ENCODE measurements at regions not wholly inside any gene's neighbourhood (a gene's known extent, or its start where the extent isn't known, plus 50 kb on each side); places are given as distances from the start of the nearest gene placed in this dataset.

DNA sequence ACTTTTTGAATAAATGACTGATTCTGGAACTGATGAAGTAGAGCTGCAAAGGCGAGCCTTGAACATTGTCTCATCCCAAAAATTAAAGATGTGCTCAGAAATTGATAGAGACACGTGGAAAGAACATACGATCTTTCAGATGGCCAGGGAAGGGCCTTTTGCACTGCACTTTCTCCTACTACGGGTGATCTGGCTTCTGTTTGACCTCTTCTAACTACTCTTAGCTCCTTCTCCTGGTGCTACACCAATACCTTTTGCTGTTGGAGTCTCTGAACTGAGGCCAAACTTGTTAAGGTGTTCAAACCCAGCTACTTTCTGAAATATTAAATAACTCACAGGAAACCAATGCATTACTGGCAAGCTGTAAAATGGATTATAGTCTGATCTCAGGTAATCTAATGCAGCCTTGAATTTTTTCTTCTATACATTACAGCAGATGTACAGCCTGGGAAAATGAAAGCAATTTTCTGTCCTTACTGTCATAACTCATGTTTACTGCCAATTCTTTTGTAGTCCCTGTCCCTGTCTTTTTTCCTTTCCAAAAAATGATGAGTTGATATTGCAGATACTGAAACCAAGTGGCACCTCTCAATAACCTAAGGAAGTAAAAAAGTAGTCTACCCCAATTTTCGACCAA, 1086.1 kb upstream of the CNTN5 start:
- Histone ChIP-seq H3K27ac (ENCODE audit: low read depth in 1 of 2, low read length in 2 of 2) (no peak overlapping the region), H3K9me3 (replicated peaks in 1 of 2; ENCODE audit: control insufficient read depth in 1 of 2, insufficient read depth in 1 of 2, low read length in 2 of 2) (peaks cover 0 to 2% of the 10 kb centered on the region in 2 donors), H3K4me3 (replicated peaks in 1 of 3; ENCODE audit: low read depth in 2 of 3, low read length in 3 of 3) (no peak overlapping the region), H3K4me1 (ENCODE audit: control insufficient read depth in 1 of 2, insufficient read depth in 2 of 2, low read length in 2 of 2) (no peaks in the 10 kb centered on the region), H3K79me2 (ENCODE audit: insufficient read depth, low read length) (no peaks in the 10 kb centered on the region), H3K27me3 (ENCODE audit: control insufficient read depth in 2 of 2, insufficient read depth in 2 of 2, low read length in 2 of 2) (no peaks in the 10 kb centered on the region), H4K20me1 (ENCODE audit: insufficient read depth, low read length) (no peaks in the 10 kb centered on the region), H2AFZ (ENCODE audit: insufficient read depth, low read depth, low read length, poor library complexity, severe bottlenecking) (no peak overlapping the region), H3K4me2 (replicated peaks; ENCODE audit: extremely low read depth, low read length, poor library complexity, severe bottlenecking) (no peak overlapping the region), H3K9ac (ENCODE audit: insufficient read depth, low read length, poor library complexity, severe bottlenecking) (no peak overlapping the region), H3K36me3 (replicated peaks in 1 of 2; ENCODE audit: control insufficient read depth in 1 of 2, insufficient read depth in 2 of 2, low read length in 2 of 2) (no peaks in the 10 kb centered on the region)
- WGBS (ENCODE audit: insufficient coverage): 92% methylated on average over 4 of the region's 5 CpGs
- no peaks in the 10 kb centered on the region for H3K36me3 Mint-ChIP-seq
- no peak for DNase-seq
- no peak overlapping the region for H3K4me3 Mint-ChIP-seq
- peaks cover 0 to 3% (median 2%) of the 10 kb centered on the region in 7 donors for H3K9me3 Mint-ChIP-seq
- intact Hi-C loops (cut with micrococcal nuclease): no loop called here
- H3K4me1 Mint-ChIP-seq: no peaks in the 10 kb centered on the region
- no peaks in the 10 kb centered on the region for H3K27me3 Mint-ChIP-seq (ENCODE audit: low read depth in 3 of 3)
- TF ChIP-seq, protein P1, sequence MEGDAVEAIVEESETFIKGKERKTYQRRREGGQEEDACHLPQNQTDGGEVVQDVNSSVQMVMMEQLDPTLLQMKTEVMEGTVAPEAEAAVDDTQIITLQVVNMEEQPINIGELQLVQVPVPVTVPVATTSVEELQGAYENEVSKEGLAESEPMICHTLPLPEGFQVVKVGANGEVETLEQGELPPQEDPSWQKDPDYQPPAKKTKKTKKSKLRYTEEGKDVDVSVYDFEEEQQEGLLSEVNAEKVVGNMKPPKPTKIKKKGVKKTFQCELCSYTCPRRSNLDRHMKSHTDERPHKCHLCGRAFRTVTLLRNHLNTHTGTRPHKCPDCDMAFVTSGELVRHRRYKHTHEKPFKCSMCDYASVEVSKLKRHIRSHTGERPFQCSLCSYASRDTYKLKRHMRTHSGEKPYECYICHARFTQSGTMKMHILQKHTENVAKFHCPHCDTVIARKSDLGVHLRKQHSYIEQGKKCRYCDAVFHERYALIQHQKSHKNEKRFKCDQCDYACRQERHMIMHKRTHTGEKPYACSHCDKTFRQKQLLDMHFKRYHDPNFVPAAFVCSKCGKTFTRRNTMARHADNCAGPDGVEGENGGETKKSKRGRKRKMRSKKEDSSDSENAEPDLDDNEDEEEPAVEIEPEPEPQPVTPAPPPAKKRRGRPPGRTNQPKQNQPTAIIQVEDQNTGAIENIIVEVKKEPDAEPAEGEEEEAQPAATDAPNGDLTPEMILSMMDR (IDR thresholded peaks at IDR 0.05): no peak
- no peak overlapping the region for H3K27ac Mint-ChIP-seq

DNA sequence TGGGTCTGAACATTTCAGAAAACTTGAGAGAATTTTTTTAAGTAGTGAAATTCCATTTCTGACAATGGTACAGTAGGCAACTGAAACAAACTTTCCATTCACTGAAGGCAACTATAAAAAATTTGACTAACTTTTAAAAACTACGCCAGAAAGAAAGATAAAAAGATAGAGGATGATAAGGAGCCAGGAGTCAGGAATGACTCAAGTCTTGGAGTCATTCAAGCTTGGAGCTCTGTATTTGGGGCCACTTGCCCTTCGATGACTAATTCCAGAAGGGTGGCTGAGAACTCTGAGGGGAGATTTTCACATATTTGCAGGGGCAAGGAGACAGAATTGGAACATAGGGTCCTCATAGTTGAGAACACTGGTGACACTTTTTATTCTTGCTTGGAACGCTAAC, 1083.2 kb upstream of the CNTN5 start:
- no peak overlapping the region for H3K27ac Mint-ChIP-seq
- 81% methylated on average over 2 of the region's 3 CpGs for WGBS (ENCODE audit: insufficient coverage)
- H3K4me2 ChIP-seq (replicated peaks; ENCODE audit: extremely low read depth, low read length, poor library complexity, severe bottlenecking): no peak overlapping the region
- DNase-seq: no peak
- no peak overlapping the region for H3K4me3 ChIP-seq (replicated peaks in 1 of 3; ENCODE audit: low read depth in 2 of 3, low read length in 3 of 3)
- no peak overlapping the region for H3K9ac ChIP-seq (ENCODE audit: insufficient read depth, low read length, poor library complexity, severe bottlenecking)
- no peak overlapping the region for H3K27ac ChIP-seq (ENCODE audit: low read depth in 1 of 2, low read length in 2 of 2)
- H3K36me3 Mint-ChIP-seq: no peaks in the 10 kb centered on the region
- no peaks in the 10 kb centered on the region for H3K4me1 ChIP-seq (ENCODE audit: control insufficient read depth in 1 of 2, insufficient read depth in 2 of 2, low read length in 2 of 2)
- no peaks in the 10 kb centered on the region for H4K20me1 ChIP-seq (ENCODE audit: insufficient read depth, low read length)
- TF ChIP-seq, protein P1 (IDR thresholded peaks at IDR 0.05): no peak
- intact Hi-C loops (cut with micrococcal nuclease): no loop called here
- no peaks in the 10 kb centered on the region for H3K79me2 ChIP-seq (ENCODE audit: insufficient read depth, low read length)
- no peaks in the 10 kb centered on the region for H3K27me3 ChIP-seq (ENCODE audit: control insufficient read depth in 2 of 2, insufficient read depth in 2 of 2, low read length in 2 of 2)
- H3K9me3 Mint-ChIP-seq: peaks cover 0 to 6% (median 2%) of the 10 kb centered on the region in 7 donors
- no peak overlapping the region for H3K4me3 Mint-ChIP-seq
- H3K36me3 ChIP-seq (replicated peaks in 1 of 2; ENCODE audit: control insufficient read depth in 1 of 2, insufficient read depth in 2 of 2, low read length in 2 of 2): no peaks in the 10 kb centered on the region
- H3K9me3 ChIP-seq (replicated peaks in 1 of 2; ENCODE audit: control insufficient read depth in 1 of 2, insufficient read depth in 1 of 2, low read length in 2 of 2): peaks cover 0 to 2% of the 10 kb centered on the region in 2 donors
- no peaks in the 10 kb centered on the region for H3K27me3 Mint-ChIP-seq (ENCODE audit: low read depth in 3 of 3)
- no peaks in the 10 kb centered on the region for H3K4me1 Mint-ChIP-seq
- H2AFZ ChIP-seq (ENCODE audit: insufficient read depth, low read depth, low read length, poor library complexity, severe bottlenecking): no peak overlapping the region

Measured in CD14-positive monocyte (primary cell).